B cell (primary cell): ENCODE measurements at regions not wholly inside any gene's neighbourhood (a gene's known extent, or its start where the extent isn't known, plus 50 kb on each side); places are given as distances from the start of the nearest gene placed in this dataset.

Experiments
- ATAC-seq: fragments of 200-7000 bp; cut with Tn5 transposase; one replicate; pipeline ENCODE4 v1.10.0; 2021; ENCODE audit warnings: low read depth, mild to moderate bottlenecking, moderate number of reproducible peaks, moderate library complexity
- CTCF ChIA-PET: fragments of 350-600 bp; sonication (Branson Sonifier 250); formaldehyde crosslinking; loops from one replicate; lab custom pipeline; 2021; ENCODE audit warnings: antibody characterized with exemption, inconsistent platforms; lab: Charles Lee
- POLR2A ChIA-PET: fragments of 350-600 bp; sonication (Branson Sonifier 250); formaldehyde crosslinking; loops from one replicate; lab custom pipeline; 2021; ENCODE audit warnings: antibody characterized with exemption; lab: Charles Lee
- DNase-seq: peaks from one replicate; pipeline ENCODE4 v3.0.0; 2013
- H2AFZ ChIP-seq: 2 replicates; pipeline ENCODE4 v1.6.1; 2012; ENCODE audit warnings: mild to moderate bottlenecking, low read depth, low read length; ENCODE audit not compliant: insufficient read depth, poor library complexity, severe bottlenecking
- H3K27ac ChIP-seq, 2 donors: 1 replicate in 1 of 2; 2 replicates in 1 of 2; pipeline ENCODE4 v1.5.1; 2012 to 2013; ENCODE audit warnings: low read length in 2 of 2, mild to moderate bottlenecking in 2 of 2, moderate library complexity in 1 of 2
- H3K27me3 ChIP-seq, 4 experiments: fragments of 200-600 bp in 1 of 4; sonication (generic) in 1 of 4; replicated peaks in 1 of 4; 1 replicate in 2 of 4; 2 replicates in 2 of 4; pipeline versions ENCODE4 v1.6.1 to v1.7.0; 2013 to 2016; ENCODE audit warnings: low read length in 3 of 4, mild to moderate bottlenecking in 2 of 4, mixed read lengths in 1 of 4, moderate library complexity in 1 of 4; ENCODE audit not compliant: insufficient read depth in 4 of 4, control insufficient read depth in 3 of 4; ENCODE audit errors: control extremely low read depth in 1 of 4
- H3K36me3 ChIP-seq, 2 experiments: replicated peaks in 1 of 2; 1 replicate in 1 of 2; 2 replicates in 1 of 2; pipeline versions ENCODE4 v1.6.1 to v1.7.1; 2013; ENCODE audit warnings: low read length in 1 of 2; ENCODE audit not compliant: insufficient read depth in 2 of 2, control insufficient read depth in 1 of 2; ENCODE audit errors: control extremely low read depth in 1 of 2, extremely low read depth in 1 of 2
- H3K4me1 ChIP-seq, 2 donors: fragments of 200-600 bp in 1 of 2; sonication (generic) in 1 of 2; 1 replicate in 1 of 2; 2 replicates in 1 of 2; pipeline versions ENCODE4 v1.5.1 to v1.6.1; 2013 to 2017; ENCODE audit warnings: low read length in 2 of 2; ENCODE audit not compliant: control insufficient read depth in 2 of 2, insufficient read depth in 2 of 2
- H3K4me2 ChIP-seq: replicated peaks from 2 replicates; pipeline ENCODE3; 2012; ENCODE audit warnings: mild to moderate bottlenecking, low read depth, low read length; ENCODE audit not compliant: poor library complexity, severe bottlenecking
- H3K4me3 ChIP-seq, 5 experiments: fragments of 200-600 bp in 1 of 5; sonication (generic) in 1 of 5; 1 replicate in 3 of 5; 2 replicates in 2 of 5; pipeline versions ENCODE4 v1.5.1 to v1.7.0; 2011 to 2016; ENCODE audit warnings: low read length in 4 of 5, mild to moderate bottlenecking in 4 of 5, low read depth in 2 of 5, control low read depth in 1 of 5, moderate library complexity in 1 of 5; ENCODE audit not compliant: insufficient read depth in 1 of 5; ENCODE audit errors: control extremely low read depth in 1 of 5, extremely low read depth in 1 of 5
- H3K79me2 ChIP-seq: fragments of 200-600 bp; sonication (generic); one replicate; pipeline ENCODE4 v1.6.0; 2016; ENCODE audit warnings: low read length; ENCODE audit not compliant: control insufficient read depth, insufficient read depth
- H3K9ac ChIP-seq: fragments of 200-600 bp; sonication (generic); 2 replicates; pipeline ENCODE4 v1.6.1; 2017; ENCODE audit warnings: mild to moderate bottlenecking, low read length, moderate library complexity
- H3K9me3 ChIP-seq, 3 donors: one replicate each; pipeline versions ENCODE4 v1.6.1 to v1.7.1; 2013; ENCODE audit warnings: low read length in 2 of 3; ENCODE audit not compliant: control insufficient read depth in 2 of 3, insufficient read depth in 1 of 3; ENCODE audit errors: control extremely low read depth in 1 of 3
- H4K20me1 ChIP-seq: 2 replicates; pipeline ENCODE4 v1.6.0; 2012; ENCODE audit warnings: mild to moderate bottlenecking, low read length; ENCODE audit not compliant: insufficient read depth, control insufficient read depth, poor library complexity, severe bottlenecking
- H3K27ac Mint-ChIP-seq: one replicate; pipeline ENCODE4 v1.8.0; 2021; ENCODE audit warnings: mixed read lengths
- H3K27me3 Mint-ChIP-seq: one replicate; pipeline ENCODE4 v1.8.0; 2021; ENCODE audit warnings: mixed read lengths
- H3K4me1 Mint-ChIP-seq: one replicate; pipeline ENCODE4 v1.8.0; 2021; ENCODE audit warnings: mixed read lengths
- H3K4me3 Mint-ChIP-seq: one replicate; pipeline ENCODE4 v1.8.0; 2021; ENCODE audit warnings: mixed read lengths
- H3K9me3 Mint-ChIP-seq: one replicate; pipeline ENCODE4 v1.8.0; 2022; ENCODE audit warnings: mixed read lengths; ENCODE audit not compliant: insufficient read depth
- CTCF ChIP-seq: fragments of 200-600 bp; IDR thresholded peaks from one replicate; pipeline ENCODE4 v1.8.0; 2022; ENCODE audit warnings: antibody characterized with exemption, mild to moderate bottlenecking
- EZH2 ChIP-seq: IDR thresholded peaks from 2 replicates; pipeline ENCODE4 v1.6.1; 2012; ENCODE audit warnings: borderline replicate concordance, low read depth, mild to moderate bottlenecking, moderate library complexity, low read length; ENCODE audit not compliant: insufficient read depth, poor library complexity, severe bottlenecking
- WGBS: methylation state at CpG from one replicate; pipeline ENCODE4 v1.1.5; 2013; ENCODE audit warnings: missing lambda C conversion rate; ENCODE audit not compliant: insufficient coverage; 5-methylcytosine and 5-hydroxymethylcytosine counted together
- intact Hi-C: fragments of 100-400 bp; cut with micrococcal nuclease; formaldehyde crosslinking; loops from one replicate; pipeline ENCODE4 v1.10.0; 2022

- Mint-ChIP-seq H3K9me3 (no peaks in the 10 kb centered on the region), H3K27ac (no peak overlapping the region), H3K4me3 (no peak overlapping the region), H3K27me3 (no peaks in the 10 kb centered on the region), H3K4me1 (peaks cover 2% of the 10 kb centered on the region)
- Histone ChIP-seq H3K9ac (no peak overlapping the region), H3K4me1 (no peaks in the 10 kb centered on the region), H3K4me3 (no peak overlapping the region), H3K27ac (no peak overlapping the region), H3K79me2 (no peaks in the 10 kb centered on the region), H3K4me2 (no peak overlapping the region), H2AFZ (no peak overlapping the region), H3K9me3 (no peaks in the 10 kb centered on the region), H3K36me3 (no peaks in the 10 kb centered on the region), H3K27me3 (no peaks in the 10 kb centered on the region), H4K20me1 (no peaks in the 10 kb centered on the region)
- ChIA-PET POLR2A (no interaction called here), CTCF (no interaction called here)
- intact Hi-C loops = no loop called here
- TF ChIP-seq EZH2 (no peak), CTCF (no peak)
- no peak for DNase-seq
- WGBS = 92% methylated on average over 4 of the region's 8 CpGs
- ATAC-seq = no peak
Measured at GRCh38 chr2:128535953-128536352, 217.3 kb upstream of the HS6ST1 start.

GRCh38 chr2:128536925-128537620 lies 218.4 kb upstream of the HS6ST1 start:
- TF ChIP-seq CTCF = no peak
- no peak for TF ChIP-seq EZH2
- DNase-seq (no peak), ATAC-seq (no peak)
- ChIA-PET CTCF (no interaction called here), POLR2A (no interaction called here)
- H3K36me3 ChIP-seq = no peaks in the 10 kb centered on the region
- no peak overlapping the region for H2AFZ ChIP-seq
- no peaks in the 10 kb centered on the region for H3K79me2 ChIP-seq
- Mint-ChIP-seq H3K27me3 (no peaks in the 10 kb centered on the region), H3K4me3 (no peak overlapping the region), H3K9me3 (no peaks in the 10 kb centered on the region), H3K27ac (no peak overlapping the region), H3K4me1 (no peaks in the 10 kb centered on the region)
- no peaks in the 10 kb centered on the region for H4K20me1 ChIP-seq
- no peak overlapping the region for H3K4me2 ChIP-seq
- H3K27me3 ChIP-seq = no peaks in the 10 kb centered on the region
- intact Hi-C loops = no loop called here
- H3K27ac ChIP-seq = no peak overlapping the region
- H3K9me3 ChIP-seq = no peaks in the 10 kb centered on the region
- no peak overlapping the region for H3K4me3 ChIP-seq
- no peak overlapping the region for H3K9ac ChIP-seq
- no peaks in the 10 kb centered on the region for H3K4me1 ChIP-seq
- 78% methylated on average over 14 of the region's 14 CpGs for WGBS
